ENCODE measurements at regions not wholly inside any gene's neighbourhood (a gene's known extent, or its start where the extent isn't known, plus 50 kb on each side); places are given as distances from the start of the nearest gene placed in this dataset.

DNA sequence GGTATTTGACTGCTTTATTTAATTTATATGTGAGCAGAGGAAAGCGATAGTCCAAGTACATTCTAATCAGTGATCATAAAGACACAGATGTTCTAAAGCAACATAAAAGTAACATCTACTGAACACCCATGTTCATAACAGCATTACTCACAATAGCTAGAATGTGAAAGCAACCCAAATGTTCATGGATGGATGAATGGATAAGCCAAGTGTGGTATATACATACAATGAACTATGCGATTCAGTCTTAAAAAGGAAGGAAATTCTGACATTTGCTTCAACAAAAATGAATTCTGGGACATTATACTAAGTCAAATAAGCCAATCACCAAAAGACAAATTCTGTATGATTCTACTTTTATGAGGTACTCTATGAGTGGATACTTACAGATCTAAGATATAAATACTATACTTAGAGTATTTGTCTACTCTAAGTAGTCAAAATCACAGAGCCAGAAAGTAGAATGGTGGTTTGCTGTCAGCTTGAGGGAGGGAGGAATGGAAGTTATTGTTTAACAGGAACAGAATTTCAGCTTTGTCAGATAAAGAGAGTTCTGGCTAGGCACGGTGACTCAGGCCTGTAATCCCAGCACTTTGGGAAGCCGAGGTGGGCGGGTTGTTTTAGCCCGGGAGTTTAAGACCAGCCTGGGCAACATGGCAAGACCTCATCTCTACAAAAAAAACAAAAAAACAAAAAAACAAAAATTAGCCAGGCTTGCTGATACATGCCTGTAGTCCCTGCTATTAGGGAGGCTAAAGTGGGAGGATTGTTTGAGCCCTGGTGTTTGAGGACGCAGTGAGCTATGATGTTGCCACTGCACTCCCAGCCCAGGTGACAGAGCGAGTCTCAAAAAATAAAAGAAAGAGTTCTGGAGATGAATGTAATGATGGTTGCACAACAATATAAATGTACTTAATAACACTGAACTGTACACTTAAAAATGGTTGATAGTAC lies 79.7 kb upstream of the ARHGAP29 start (continued):
- TF ChIP-seq CBFB (CRISPR knock-in tag; IDR thresholded peaks at IDR 0.05; ENCODE audit: low read depth) (no peak), GRHL2 (CRISPR knock-in tag; IDR thresholded peaks at IDR 0.05; ENCODE audit: insufficient replicate concordance, severe bottlenecking) (no peak), TEAD1 (CRISPR knock-in tag; IDR thresholded peaks at IDR 0.05) (no peak)
- TF ChIP-seq, protein P1, sequence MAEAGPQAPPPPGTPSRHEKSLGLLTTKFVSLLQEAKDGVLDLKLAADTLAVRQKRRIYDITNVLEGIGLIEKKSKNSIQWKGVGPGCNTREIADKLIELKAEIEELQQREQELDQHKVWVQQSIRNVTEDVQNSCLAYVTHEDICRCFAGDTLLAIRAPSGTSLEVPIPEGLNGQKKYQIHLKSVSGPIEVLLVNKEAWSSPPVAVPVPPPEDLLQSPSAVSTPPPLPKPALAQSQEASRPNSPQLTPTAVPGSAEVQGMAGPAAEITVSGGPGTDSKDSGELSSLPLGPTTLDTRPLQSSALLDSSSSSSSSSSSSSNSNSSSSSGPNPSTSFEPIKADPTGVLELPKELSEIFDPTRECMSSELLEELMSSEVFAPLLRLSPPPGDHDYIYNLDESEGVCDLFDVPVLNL (CRISPR knock-in tag; IDR thresholded peaks at IDR 0.05; ENCODE audit: borderline replicate concordance, low read depth): no peak

DNA sequence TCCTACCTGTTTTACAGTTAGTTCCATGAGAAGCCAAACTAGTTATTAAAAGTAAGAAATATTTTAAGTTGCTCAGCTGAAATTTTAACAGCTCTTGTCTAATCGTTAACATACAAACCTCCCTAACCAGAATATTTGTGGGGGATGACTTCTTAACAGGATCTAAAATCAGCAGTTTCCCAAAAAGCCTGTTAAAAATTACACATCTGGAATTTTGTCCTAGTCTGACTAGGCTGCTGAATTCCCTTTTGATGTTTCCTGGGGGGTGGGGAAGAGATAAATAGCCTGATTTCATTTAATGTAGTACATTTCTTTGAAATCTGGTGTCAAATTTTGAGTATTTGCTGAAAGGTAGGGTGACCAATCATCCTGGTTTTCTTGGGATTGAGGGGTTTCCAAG lies 78.8 kb upstream of the ARHGAP29 start:
- H3K27me3 Mint-ChIP-seq (ENCODE audit: low read depth): no peaks in the 10 kb centered on the region
- TF ChIP-seq ZNF138 (CRISPR knock-in tag; conservative IDR thresholded peaks at IDR 0.05) (no peak), MXD4 (CRISPR knock-in tag; IDR thresholded peaks at IDR 0.05; ENCODE audit: borderline replicate concordance) (no peak), TEAD1 (CRISPR knock-in tag; IDR thresholded peaks at IDR 0.05) (no peak), MYBL2 (CRISPR knock-in tag; IDR thresholded peaks at IDR 0.05) (no peak), ZNF219 (CRISPR knock-in tag; IDR thresholded peaks at IDR 0.05; ENCODE audit: borderline replicate concordance) (no peak), ZBTB21 (CRISPR knock-in tag; IDR thresholded peaks at IDR 0.05; ENCODE audit: borderline replicate concordance) (no peak), SP1 (CRISPR knock-in tag; conservative IDR thresholded peaks at IDR 0.05) (no peak), ZNF416 (CRISPR knock-in tag; IDR thresholded peaks at IDR 0.05) (no peak)
- TF ChIP-seq, protein P2, sequence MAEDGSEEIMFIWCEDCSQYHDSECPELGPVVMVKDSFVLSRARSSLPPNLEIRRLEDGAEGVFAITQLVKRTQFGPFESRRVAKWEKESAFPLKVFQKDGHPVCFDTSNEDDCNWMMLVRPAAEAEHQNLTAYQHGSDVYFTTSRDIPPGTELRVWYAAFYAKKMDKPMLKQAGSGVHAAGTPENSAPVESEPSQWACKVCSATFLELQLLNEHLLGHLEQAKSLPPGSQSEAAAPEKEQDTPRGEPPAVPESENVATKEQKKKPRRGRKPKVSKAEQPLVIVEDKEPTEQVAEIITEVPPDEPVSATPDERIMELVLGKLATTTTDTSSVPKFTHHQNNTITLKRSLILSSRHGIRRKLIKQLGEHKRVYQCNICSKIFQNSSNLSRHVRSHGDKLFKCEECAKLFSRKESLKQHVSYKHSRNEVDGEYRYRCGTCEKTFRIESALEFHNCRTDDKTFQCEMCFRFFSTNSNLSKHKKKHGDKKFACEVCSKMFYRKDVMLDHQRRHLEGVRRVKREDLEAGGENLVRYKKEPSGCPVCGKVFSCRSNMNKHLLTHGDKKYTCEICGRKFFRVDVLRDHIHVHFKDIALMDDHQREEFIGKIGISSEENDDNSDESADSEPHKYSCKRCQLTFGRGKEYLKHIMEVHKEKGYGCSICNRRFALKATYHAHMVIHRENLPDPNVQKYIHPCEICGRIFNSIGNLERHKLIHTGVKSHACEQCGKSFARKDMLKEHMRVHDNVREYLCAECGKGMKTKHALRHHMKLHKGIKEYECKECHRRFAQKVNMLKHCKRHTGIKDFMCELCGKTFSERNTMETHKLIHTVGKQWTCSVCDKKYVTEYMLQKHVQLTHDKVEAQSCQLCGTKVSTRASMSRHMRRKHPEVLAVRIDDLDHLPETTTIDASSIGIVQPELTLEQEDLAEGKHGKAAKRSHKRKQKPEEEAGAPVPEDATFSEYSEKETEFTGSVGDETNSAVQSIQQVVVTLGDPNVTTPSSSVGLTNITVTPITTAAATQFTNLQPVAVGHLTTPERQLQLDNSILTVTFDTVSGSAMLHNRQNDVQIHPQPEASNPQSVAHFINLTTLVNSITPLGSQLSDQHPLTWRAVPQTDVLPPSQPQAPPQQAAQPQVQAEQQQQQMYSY (CRISPR knock-in tag; IDR thresholded peaks at IDR 0.05): no peak
- TF ChIP-seq, protein P3, sequence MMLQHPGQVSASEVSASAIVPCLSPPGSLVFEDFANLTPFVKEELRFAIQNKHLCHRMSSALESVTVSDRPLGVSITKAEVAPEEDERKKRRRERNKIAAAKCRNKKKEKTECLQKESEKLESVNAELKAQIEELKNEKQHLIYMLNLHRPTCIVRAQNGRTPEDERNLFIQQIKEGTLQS (CRISPR knock-in tag; conservative IDR thresholded peaks at IDR 0.05): no peak
- TF ChIP-seq, protein P4, sequence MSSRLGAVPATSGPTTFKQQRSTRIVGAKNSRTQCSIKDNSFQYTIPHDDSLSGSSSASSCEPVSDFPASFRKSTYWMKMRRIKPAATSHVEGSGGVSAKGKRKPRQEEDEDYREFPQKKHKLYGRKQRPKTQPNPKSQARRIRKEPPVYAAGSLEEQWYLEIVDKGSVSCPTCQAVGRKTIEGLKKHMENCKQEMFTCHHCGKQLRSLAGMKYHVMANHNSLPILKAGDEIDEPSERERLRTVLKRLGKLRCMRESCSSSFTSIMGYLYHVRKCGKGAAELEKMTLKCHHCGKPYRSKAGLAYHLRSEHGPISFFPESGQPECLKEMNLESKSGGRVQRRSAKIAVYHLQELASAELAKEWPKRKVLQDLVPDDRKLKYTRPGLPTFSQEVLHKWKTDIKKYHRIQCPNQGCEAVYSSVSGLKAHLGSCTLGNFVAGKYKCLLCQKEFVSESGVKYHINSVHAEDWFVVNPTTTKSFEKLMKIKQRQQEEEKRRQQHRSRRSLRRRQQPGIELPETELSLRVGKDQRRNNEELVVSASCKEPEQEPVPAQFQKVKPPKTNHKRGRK (CRISPR knock-in tag; IDR thresholded peaks at IDR 0.05; ENCODE audit: borderline replicate concordance): no peak
- no peaks in the 10 kb centered on the region for H3K36me3 Mint-ChIP-seq
- DNase-seq (ENCODE audit: low spot score) (no peak), ATAC-seq (no peak)
- H3K27ac Mint-ChIP-seq: peak overlapping the region; percentile 66; the same call in 1 of the 2 replicates
- ChIA-PET CTCF (interaction anchor here (1.6 to 1.7 kb wide), 2 partner anchors 20 to 276 kb away, joined by 4 to 7 read pairs; no protein-coding TSS in a partner anchor), POLR2A (no interaction called here)
- peaks cover 29% of the 10 kb centered on the region for H3K4me1 Mint-ChIP-seq
- H3K9me3 Mint-ChIP-seq: no peaks in the 10 kb centered on the region
- no peak overlapping the region for H3K4me3 Mint-ChIP-seq

DNA sequence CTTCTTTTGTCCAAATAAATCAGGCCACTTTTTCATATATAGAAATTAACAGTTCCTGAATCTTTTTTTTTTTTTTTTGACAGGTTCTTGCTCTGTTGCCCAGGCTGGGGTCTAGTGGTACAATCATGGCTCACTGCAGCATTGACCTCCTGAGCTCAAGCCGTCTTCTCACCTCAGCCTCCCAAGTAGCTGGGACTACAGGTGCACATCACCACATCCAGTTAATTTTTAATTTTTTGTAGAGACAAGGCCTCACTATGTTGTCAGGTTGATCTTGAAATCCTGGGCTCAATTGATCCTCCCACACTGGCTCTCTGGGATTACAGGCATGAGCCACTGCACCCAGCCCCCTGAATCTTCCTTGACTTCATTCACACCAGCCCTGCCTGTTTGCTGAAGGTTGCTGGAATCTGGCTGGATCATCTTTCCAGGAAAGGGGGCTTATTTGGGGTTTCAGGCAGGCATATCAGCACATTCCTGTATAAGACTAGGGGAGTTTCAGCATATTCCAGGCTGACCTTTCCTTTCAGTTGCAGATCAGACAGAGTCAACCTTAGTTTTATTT lies 78.2 kb upstream of the ARHGAP29 start:
- Mint-ChIP-seq H3K4me1 (peaks cover 29% of the 10 kb centered on the region), H3K9me3 (no peaks in the 10 kb centered on the region), H3K36me3 (no peaks in the 10 kb centered on the region), H3K27ac (peak overlapping the region; percentile 66), H3K27me3 (ENCODE audit: low read depth) (no peaks in the 10 kb centered on the region), H3K4me3 (no peak overlapping the region)
- peak; percentile 65 for ATAC-seq
- CTCF ChIA-PET: no interaction called here
- TF ChIP-seq TP53 (CRISPR knock-in tag; IDR thresholded peaks at IDR 0.05): no peak
- TF ChIP-seq ATF1 (CRISPR knock-in tag; IDR thresholded peaks at IDR 0.05): no peak
- TF ChIP-seq, protein P5, sequence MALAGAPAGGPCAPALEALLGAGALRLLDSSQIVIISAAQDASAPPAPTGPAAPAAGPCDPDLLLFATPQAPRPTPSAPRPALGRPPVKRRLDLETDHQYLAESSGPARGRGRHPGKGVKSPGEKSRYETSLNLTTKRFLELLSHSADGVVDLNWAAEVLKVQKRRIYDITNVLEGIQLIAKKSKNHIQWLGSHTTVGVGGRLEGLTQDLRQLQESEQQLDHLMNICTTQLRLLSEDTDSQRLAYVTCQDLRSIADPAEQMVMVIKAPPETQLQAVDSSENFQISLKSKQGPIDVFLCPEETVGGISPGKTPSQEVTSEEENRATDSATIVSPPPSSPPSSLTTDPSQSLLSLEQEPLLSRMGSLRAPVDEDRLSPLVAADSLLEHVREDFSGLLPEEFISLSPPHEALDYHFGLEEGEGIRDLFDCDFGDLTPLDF (CRISPR knock-in tag; IDR thresholded peaks at IDR 0.05): no peak
- DNase-seq (ENCODE audit: low spot score): no peak
- POLR2A ChIA-PET: interaction anchor here (0.6 kb wide), 1 partner anchor 343 kb away, joined by 3 read pairs; no protein-coding TSS in a partner anchor
